Fibroblast of lung (primary cell): ENCODE measurements at regions not wholly inside any gene's neighbourhood (a gene's known extent, or its start where the extent isn't known, plus 50 kb on each side); places are given as distances from the start of the nearest gene placed in this dataset.

ENCODE experiments used
- CTCF ChIP-seq, 2 donors: IDR thresholded peaks in 1 of 2; conservative IDR thresholded peaks in 1 of 2; 1 replicate in 1 of 2; 2 replicates in 1 of 2; pipeline ENCODE4 v1.5.1; 2011 to 2012; ENCODE audit warnings: low read length in 2 of 2, control low read depth in 1 of 2, inconsistent platforms in 1 of 2, low read depth in 1 of 2, mild to moderate bottlenecking in 1 of 2
- EZH2 ChIP-seq: IDR thresholded peaks from 2 replicates; pipeline ENCODE4 v1.5.1; 2012; ENCODE audit warnings: low read length, control low read depth, mild to moderate bottlenecking; ENCODE audit errors: missing control alignments

GRCh38 chr10:16186564-16186963 lies 250.2 kb upstream of the PTER start:
- TF ChIP-seq CTCF (conservative IDR thresholded peaks at IDR 0.05 in 1 of 2, IDR thresholded peaks at IDR 0.05 in 1 of 2; ENCODE audit: low read depth in 1 of 2, low read length in 2 of 2) (no peak), EZH2 (no peak)
